ENCODE measurements at regions not wholly inside any gene's neighbourhood (a gene's known extent, or its start where the extent isn't known, plus 50 kb on each side); places are given as distances from the start of the nearest gene placed in this dataset.

DNA sequence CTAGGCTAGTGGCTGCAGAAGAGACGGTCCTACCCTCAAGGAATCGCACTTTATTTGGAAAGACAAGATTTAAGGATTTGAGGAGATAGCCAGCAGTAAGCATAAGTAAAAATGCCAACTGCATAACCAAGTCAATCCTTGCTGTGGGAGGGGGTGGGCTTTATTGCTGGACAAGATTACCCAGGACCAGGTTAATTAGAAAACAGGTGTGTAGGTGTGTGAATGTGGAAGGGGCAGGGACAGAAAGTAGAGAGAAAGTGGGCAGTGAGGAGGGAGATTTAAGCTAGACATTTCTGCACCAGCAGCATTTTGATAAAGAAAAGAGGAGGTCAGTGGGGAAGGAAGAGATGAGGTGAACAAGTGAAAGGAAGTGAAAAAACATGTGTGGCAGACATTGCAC, 89.7 kb upstream of the OGFRL1 start (continued):
- TF ChIP-seq SIX5 (IDR thresholded peaks at IDR 0.05; ENCODE audit: low read depth, low read length) (no peak), EGR1 (IDR thresholded peaks at IDR 0.05; ENCODE audit: borderline replicate concordance, low read depth, low read length) (no peak)
- TF ChIP-seq, protein P1, sequence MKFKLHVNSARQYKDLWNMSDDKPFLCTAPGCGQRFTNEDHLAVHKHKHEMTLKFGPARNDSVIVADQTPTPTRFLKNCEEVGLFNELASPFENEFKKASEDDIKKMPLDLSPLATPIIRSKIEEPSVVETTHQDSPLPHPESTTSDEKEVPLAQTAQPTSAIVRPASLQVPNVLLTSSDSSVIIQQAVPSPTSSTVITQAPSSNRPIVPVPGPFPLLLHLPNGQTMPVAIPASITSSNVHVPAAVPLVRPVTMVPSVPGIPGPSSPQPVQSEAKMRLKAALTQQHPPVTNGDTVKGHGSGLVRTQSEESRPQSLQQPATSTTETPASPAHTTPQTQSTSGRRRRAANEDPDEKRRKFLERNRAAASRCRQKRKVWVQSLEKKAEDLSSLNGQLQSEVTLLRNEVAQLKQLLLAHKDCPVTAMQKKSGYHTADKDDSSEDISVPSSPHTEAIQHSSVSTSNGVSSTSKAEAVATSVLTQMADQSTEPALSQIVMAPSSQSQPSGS (IDR thresholded peaks at IDR 0.05; ENCODE audit: low read length): no peak
